Stimulated activated CD8-positive, alpha-beta memory T cell treated with anti-CD3 and anti-CD28 coated beads, Interleukin-4, amount 100 ng/mL, for 24 hours (primary cell): ENCODE measurements at regions not wholly inside any gene's neighbourhood (a gene's known extent, or its start where the extent isn't known, plus 50 kb on each side); places are given as distances from the start of the nearest gene placed in this dataset.

Experiments used
- DNase-seq: peaks from one replicate; pipeline ENCODE4 v3.0.0-alpha.2; 2020; ENCODE audit warnings: low read depth

DNA sequence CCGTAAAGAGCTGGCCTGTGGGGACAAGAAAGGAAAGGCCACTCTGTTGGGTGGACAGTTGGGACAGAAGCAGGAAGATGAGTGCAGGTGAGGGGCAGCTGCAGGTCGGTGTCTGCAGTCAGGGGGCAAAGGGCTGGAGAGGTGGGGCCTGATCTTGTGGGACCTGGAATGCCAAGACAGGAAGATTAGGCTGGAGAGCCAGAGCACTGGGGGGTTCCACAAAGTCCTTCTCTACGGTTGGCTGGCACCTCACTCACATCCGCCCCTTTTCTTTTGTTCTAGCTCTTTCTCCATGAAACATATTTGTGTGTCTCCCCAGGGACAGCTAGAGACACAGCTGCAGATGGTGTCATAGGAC is 404.1 kb downstream of the PTPRU start:
- no peak for DNase-seq

DNA sequence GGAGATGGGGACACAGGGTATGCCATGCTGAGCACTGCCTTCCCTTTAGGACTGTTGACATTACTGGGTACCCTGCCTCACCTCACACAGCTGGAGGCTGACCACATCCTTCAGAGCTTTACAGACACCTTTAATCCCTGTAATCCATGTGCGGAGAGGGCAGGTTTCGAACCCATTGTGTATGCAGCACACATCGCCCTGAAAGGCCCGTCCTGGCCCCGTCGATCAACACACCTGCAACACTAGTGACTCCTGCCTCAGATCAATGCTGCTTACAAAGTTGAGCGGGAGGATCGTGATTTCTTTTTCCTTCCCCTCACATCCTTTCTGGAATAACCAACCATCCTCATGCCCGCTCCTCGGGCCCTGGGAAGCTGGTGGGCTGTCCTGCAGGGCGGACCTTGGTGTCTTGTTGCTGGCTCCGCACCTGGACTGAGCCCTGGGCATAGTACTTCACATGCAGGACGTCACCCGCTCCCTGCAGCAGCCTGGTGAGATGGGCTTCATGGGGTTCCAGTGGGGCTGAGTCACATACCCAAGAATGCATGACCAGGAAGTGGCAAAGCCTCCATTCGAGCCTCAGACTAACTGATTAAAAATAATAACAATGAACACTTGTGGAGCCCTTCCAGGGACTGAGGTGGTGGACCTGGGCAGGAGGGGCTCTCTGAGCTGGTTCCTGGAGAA is 403.6 kb downstream of the PTPRU start:
- no peak for DNase-seq

DNA sequence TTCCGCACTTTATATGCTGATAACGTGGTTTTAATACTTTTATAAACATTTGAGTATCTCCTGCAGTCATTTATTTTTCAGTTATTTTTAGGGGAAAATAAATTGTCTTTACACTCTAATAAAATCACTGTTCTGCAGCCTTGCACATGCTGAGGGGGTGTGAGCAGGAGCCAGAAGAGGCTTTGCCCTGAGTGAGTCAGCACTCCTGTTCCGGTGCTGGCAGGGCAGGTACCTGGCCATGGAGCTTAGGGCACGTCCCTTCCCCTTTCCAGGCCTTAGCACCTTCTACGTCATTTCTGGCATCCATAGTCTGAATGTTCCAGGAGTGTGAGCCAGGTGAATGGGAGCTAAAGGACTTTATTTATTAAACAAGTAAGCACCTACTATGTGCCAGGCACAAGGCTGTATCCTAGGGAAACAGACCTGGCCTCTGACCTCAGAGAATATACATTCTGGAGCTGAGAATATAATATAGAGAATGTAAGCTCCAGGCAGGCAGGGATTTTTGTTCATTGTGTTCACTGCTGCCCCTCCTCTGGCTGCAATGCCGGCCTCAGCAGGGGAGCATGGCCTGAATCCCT is 402.9 kb downstream of the PTPRU start:
- no peak for DNase-seq

DNA sequence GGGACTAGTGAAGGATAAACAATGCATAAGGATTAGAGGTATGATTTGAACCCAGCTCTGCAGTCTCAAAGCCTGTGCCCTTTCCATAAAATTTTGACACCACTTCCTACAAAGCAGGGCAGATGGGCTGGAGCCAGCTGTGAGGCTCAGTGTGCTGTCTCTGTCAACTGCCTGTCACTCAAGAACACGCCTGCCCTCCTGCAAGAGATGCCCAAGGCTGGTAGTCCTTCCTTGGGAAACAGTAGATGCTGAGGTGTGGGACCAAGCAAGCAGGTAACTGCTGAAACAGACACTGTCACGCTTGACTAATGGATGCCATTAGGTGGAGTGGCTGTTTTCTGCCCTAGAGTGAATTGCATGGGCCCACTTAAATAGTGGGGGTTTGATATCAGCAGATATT is 402.0 kb downstream of the PTPRU start:
- DNase-seq: no peak

DNA sequence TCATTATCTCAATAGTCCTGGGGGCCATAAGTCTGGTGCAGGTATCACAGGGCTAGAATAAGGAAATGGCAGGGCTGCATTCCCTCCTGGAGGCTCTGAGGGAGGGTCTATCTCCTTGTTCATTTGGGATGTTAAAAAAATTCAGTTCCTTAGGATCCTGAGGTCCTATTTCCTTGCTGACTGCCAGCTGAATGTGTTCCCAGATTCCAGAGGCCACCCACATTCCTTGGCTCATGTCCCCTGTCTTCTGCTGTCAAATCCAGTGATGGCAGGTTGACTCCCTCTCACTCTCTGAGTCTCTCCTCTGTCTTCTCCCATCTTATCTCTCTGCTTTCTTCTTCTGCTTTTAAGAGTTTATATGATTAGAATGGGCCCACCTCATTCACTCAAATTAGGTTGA is 400.6 kb downstream of the PTPRU start:
- no peak for DNase-seq

DNA sequence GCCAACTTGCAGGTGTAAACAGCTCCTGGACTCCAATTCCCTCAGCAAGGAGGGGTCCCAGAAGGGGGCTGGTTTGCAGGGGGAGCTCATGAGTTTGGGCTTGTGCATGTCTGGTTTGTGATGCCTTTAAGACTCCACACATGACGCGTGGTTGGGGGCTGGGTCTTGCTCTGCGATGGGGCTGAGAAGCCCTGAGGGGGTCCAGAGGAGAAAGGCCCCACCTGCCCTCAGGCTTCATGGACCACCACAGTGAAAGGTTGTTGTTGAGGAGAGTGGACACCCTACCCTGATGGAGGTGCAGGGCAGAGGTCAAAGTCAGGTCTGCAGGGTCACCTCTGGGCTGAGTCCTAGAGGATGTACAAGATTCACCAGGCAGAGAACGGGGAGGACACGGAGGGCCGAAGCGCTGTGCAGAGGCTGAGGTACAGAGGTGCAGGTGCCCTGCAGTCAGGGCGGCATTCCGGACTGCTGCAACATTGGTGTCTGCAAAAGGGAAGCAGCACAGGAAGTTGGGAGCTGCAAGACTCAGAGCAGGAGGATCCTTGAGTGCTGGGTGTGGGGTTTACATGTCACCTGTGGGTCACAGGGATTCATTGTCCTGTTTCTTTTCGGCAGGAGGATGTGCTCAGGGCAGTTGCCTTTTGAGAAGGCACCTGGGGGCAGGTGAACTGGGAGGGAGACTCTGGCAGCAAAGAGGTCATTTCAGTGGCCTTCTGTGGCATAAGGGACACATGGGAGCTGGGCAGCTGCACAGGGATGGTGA is 399.4 kb downstream of the PTPRU start:
- no peak for DNase-seq

DNA sequence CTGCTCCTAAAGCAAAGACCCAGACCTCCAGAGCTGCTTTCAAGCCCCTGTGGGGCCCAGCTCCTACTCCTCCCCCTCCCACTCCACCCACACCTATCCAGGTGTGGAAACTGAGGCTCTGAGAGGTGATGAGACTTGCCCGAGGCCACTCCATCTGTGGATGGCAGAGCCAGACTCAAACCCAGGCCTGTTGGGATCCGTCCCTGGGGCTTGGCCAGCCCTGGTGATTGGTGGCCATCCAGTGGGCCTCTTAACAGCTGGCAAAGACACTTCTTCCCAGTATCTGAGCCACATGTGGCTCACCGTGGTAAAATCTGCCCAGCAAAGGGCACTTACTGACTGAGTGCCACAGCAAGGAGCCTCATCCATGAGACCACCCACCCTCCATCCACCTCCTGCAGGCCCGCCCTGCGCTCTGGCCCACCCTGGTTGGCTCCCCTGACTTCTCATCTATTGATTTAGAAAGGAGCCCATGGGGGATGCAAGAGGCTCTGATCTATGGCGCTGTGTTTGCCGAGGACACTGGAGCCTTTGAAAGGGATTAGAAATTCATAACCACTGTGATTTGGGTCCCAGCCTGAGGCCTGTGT is 398.5 kb downstream of the PTPRU start:
- no peak for DNase-seq

DNA sequence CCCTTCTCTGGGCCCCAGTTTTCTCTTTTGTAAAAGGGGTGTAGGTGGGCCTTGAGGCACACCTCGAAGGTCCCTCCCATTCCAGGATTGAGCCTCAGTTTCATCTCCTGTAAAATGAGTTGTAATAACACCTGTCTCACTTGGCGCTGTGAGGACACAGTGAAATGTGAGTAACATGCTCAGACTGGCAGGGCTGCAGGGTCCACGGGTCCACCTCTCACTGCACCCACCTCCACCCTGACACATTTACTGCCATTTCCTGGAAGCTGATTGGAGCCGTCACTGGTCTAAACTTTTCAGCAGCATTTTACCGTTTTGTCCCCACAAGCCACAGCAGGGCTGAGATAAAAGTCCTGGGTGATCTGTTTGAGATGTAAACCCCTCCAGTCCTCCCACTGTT is 398.0 kb downstream of the PTPRU start:
- DNase-seq: no peak

DNA sequence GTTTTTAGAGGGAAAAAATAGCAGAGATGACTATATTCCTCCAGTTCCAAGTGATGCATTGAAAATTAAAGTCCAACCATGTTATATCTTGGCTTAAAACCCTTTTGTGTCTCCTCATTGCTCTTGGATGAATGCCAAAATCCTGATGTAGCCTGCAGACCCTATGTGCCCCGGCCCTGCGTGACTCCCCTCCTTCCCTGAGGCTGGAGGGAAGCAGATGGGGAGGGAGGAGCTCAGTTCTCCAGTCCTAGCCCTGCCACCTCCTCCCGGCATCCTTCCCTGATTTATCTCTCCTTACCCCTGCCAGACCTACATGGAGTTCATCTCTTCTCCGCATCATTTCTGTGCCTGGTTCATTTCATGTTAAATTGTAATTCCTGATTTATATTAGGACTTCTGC is 397.4 kb downstream of the PTPRU start:
- DNase-seq: no peak

DNA sequence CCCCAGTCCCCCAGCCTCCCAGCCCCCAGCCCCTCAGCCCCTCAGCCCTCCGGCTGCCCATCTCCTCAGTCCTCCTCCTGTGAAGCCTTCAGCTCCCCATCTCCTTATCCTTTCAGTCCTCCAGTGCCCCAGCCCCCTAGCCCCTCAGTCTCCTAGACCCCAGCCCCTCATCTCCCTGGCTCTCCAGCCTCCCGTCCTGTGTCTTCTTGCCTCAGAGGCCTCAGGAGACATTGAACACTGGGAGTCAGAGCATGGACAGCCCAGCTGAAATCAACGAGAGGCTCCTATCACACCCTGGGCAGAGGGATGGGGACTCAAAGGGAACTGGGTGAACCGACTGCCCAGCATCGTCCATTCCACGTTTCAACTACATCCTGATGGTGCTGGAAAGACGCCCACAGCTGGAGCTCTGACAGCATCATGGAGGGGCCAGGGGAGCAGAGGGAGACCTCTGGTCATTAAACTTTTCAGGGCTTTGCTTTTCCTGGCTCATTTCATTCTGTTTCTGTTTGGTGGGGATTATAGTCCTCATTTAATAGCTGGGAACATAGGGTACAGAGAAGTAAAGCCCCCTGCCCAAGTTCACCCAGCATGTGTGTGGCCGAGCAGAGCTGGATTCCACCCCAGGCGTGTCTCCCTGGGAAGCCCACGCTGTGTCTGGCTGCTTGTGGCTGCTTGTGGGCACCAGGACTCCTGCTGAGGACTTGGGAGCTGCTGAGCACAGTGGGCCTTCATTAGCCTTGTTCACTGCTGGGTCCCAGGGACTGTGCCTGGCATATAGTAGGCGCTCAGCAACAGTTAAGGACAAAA is 396.7 kb downstream of the PTPRU start:
- no peak for DNase-seq

DNA sequence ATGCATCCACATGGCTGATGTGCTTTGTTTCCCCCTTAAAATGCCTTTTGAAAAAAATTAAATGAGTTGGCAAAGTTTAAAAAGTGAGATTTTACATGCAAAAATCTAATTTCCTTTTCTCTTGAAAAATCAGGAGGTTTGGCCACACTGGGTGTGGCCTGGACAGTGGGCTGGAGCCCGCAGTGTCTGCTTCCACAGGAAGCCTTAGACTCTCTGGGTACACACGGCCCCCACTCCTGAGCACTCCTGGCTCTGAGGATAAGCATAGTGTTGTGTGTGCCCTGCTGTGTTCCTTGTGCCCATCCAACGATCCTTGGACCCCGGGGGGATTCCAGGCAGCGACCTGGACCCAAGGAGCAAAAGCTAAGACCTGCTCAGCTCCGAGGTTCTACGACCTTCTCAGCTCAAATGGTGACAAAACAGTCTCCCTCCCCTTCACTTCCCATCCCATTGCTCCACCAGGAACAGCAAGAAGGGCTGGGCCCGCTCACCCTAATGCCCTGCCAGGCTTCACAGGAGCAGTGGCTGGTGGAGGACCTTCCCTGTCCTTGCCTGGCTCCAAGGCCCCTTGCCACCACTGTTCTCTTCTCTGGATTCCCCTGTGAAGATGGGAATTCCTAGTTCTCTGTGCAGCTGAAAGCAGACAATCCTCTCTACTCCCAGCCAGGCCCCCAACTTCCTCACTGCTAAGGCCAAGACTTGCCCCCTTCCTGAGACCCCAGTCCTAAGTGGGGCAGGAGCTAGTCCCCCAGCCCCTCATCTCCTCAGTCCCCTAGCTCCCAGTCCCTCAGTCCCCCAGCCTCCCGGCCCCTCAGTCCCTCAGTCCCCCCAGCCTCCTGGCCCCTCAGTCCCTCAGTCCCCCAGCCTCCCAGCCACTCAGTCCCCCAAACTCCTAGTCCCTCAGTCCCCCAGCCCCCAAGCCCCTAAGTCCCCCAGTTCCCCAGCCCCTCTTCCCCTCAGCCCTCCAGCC is 395.8 kb downstream of the PTPRU start:
- DNase-seq: no peak

DNA sequence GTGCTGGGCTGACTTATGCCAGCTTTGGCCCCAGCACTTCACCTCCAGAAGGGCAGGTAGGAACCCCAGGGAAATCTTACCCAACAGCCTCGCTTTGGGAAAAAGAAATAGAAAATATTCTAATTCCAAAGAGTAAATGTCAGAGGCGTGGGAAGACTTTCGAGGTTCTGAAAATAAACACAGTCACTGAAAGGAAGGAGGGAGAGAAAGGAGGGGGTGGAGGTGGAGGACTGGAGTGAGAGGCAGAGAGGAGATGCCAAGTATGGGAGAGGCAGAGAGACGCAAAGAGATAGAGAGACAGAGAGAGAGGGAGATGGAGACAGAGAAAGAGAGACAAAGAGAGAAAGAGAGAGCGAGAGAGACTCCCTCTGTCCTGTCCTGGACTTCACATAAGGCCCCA is 395.0 kb downstream of the PTPRU start:
- no peak for DNase-seq

DNA sequence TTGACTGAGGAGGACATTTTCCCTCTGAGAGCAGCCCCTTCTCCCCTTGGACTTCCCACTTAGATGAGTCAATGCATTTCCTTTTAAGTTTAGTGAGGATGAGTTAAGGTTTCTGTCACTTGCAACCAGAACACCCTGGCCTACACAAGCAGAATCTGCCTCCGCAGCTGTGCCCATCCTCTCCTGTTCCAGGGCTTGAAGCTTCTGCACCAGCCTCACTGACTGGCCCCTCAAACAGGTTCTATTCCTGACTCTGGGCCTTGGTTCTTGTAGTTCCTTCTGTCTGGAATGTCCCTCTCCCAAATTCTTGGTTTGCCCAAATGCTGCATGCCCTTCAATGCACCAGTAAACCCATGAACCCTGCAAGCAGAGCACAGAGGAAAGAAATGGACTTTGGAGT is 394.4 kb downstream of the PTPRU start:
- no peak for DNase-seq

DNA sequence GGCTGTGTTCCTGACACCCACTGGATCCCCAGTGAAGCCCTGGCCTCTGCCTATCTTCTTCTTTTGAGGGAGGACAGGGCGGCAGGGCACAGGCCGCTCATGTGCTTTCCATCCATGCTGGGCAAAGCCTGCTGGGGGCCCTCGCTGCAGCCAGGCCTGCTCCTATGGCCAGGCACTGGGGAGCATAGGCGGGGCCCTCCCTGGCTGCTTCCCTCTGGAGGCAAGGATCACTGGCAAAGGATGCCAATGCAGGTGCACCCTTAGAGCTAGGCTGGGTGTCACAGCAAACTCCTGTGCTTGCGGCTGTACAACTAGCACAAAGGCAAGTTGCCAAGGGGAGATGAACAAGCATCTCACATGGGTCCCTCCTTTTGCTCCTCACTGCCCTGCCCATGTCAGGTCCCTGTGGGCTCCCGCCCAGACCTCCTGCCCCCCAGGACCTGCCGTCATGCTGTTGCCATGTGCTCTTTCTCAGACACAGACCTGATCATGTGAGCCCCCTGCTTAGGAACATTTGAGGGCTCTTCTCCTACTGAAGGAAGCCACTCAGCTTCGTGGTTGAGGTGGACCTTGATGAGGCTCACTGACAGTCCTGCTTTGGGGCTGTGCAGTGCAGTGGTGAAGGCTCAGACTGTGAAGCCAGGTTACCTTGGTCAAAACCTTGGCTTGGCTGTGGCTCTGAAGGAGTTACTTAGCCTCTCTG is 393.6 kb downstream of the PTPRU start:
- no peak for DNase-seq

DNA sequence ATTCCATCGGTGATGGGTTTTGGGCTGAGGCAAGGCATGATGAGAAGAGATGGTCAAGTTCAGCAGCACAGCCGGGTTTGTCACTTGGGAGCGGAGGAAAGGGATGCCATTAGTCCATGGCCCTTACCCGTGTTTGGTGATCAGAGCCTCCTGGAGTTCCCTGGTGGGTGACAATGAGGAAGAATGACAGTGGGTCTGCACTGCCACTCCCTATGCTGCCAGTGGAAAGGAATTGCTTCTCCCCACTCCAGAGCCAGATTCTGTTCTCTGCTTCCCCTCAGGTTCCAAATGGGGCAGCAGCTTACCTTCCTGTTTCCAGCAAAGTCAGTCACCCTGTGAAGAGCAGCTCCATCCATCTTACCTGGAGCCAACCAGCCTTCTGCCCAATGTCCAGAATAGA is 393.1 kb downstream of the PTPRU start:
- no peak for DNase-seq

DNA sequence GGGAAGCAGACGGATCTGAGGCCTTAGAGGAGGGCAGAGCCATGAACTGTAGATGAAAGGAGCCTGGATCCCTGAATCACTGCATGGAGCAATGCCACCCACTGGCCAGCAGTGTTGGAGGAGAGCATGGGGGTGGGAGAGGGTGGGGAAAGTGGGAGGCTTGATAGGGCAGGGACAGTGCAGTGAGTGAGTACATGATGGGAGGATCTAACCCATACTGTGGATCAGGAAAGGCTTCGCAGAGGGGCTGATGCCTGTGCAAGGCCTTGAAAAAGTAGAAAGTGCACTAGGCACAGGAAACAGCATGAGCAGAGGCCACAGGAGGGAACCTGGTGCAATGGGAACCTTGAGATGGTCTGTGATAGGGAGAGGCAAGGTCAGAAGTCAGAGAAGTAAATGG is 391.9 kb downstream of the PTPRU start:
- DNase-seq: no peak

DNA sequence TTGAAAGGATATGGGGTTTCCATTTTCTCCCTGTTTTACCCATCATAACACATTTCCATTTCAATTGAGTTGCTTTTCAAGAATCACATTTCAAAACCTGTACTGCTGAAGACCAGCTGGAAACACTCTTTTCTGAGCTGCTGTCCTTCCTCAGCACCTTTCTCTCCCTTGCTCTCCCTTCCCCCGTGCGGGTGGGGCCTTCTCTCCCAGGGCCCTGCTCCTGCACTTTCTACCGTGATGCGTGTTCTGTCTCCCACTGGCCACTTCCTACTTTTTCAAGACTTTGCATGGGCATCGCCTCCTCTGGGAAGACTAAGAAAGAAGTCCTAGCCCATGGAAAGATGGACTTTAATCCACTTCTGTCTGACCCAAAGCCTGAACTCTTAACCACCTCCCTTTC is 390.4 kb downstream of the PTPRU start:
- DNase-seq: no peak

DNA sequence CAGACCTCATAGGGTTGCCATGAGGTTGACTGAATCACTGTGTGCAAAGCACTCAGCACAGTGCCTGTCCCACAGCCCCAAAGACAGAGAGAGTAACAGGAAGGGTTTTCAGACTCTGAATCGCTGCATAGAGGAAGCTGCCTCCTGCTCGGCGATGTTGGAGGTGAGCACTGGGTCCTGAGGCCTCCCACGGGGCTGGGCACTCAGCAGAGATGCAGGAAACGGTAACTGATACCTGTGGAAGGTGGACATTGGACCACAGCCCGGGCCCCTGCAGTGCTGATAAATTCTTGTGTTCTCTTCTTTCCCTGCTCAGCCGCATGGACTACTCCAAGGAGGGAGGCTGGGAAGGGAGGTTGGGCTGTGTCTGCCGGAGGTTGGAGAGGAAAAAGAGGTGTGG is 389.7 kb downstream of the PTPRU start:
- DNase-seq: no peak

DNA sequence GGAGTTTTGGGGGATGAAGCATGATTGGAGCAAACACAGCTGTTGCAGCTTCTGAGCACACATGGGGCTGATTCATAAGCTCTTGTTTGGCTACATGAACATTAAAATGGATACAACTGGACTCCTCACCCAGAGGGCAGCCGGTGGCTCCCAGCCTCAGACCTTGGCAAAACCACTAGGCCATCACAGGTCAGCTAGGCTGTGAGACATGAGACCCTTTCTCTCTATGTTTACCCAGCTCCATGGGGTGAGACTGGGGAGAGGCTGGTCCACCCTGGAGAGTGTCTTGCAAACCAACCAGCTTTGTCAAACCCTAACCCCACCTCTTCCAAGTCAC is 388.7 kb downstream of the PTPRU start:
- DNase-seq: no peak

DNA sequence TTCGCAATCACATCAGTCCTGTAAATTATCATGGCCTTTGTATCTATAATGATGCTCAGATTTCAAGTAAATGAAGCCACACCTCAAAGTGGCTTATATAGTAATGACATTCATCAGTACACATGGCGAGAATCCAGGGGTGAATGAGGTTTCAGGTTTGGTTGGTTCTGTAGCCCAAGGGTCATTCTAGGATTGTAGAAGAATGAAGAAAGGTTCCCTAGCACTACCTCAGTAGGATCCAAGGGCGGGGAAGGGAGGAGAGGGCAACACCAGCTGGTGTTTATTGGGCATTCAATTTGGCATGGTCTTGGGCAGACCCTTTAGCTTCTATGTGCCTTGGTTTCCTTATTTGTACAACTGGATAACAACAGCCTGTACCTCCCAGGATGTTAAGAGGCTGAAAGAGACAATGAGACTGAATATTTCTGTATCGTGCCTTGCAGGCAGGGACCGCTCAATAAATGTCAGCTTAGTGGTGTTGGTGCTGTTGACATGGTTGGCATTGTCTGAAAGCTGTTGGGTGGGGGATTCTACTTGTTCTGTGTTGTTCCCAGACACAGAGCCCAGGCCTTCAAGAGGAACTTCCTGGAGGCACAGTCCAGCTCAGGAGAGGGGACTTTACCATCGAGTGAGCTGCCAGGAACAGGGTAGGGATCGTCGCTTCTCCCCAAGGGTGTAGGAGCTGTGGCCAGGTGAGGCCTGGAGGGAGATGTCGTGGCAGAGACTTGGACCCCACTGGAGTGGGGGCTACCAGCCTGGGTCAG is 388.2 kb downstream of the PTPRU start:
- DNase-seq: no peak
